ENCODE measurements at regions not wholly inside any gene's neighbourhood (a gene's known extent, or its start where the extent isn't known, plus 50 kb on each side); places are given as distances from the start of the nearest gene placed in this dataset.

DNA sequence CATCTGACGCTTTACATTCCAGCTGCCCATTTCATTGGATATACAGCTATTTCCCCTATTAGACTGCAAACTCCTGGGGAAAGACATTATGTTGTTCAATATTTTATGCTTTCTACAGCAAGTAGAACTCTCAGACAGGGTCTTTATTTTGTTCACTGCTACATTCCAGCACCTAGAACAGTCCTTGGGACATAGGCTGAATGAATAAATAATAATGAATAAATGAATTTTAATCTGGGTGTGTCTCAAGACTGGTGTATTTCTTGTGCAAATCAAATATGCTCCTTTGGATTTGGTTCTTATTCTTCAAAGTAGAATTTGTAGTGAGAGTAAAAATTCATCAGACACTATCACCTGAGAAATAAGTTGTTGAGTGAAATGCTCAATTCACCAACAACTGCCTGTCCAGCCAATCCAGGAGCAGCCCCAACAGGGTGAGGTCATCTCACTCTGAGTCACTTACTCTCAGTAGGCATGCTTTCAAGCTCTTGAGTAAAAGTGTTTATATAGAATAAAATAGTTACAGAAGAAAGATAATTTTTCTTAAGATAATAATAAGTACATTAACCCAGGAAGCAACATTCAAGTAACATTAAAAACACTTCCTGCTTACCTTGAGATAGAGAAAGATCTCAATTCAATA is 287.5 kb upstream of the NPVF start:
- DNase-seq (ENCODE audit: low read depth), result no peak

DNA sequence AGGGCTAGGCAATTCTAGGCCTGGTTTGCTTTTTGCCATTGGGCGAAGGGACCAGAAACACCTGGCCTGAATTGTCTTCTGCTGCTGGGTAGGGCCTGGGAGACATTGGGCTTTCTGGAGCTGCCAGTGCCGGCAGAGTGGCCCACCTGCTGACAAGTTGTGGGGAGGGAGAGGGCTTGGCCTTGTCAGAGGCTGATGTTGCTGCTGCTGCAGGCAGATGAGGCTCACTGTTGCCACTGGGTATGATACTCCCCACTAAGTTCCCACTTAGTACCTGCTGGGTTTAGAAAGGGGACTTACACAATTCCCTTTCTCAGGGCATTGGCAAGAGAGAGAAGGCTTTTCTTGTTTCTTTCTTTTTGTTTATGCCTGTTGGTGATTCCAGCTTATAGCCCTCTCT is 289.6 kb upstream of the NPVF start:
- no peak for DNase-seq (ENCODE audit: low read depth)

DNA sequence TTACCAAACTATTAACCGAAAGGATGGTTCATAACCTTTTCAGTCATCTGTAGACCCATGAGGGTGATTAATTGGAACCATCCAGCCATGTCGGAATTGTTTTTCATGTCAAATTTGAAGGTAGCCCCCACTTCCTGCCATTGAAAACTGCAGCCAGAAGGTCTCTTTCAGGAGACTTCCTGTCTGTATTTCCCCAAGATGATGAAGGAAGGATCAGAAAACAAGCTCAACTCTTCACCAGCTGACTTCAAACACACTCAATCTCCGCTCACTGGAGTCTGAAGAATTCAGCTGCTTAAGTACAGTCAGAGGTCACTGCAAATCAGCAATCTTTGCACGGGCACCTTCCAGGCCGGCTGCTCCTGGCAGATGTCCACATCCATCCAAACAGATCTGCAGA is 291.7 kb upstream of the NPVF start:
- DNase-seq (ENCODE audit: low read depth), result no peak

DNA sequence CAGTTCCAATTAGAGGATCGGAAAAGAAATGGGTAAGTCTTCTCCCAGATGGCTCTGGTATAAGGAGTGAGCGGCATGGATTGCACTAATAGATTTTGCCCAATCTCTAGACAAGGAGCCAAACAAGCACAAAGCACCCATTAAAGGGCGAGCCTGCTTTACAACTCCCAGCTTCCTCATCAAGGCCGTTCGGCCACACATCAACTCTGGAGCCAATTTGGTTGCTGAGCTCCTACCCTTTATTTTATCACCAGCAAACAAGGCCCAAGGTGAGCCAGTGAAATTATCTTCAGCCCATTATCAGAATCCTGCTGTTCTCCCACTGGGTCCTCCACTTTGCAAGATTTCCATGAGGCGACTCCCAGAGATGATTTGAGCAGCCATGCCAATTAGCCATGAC is 292.2 kb upstream of the NPVF start:
- no peak for DNase-seq (ENCODE audit: low read depth)

DNA sequence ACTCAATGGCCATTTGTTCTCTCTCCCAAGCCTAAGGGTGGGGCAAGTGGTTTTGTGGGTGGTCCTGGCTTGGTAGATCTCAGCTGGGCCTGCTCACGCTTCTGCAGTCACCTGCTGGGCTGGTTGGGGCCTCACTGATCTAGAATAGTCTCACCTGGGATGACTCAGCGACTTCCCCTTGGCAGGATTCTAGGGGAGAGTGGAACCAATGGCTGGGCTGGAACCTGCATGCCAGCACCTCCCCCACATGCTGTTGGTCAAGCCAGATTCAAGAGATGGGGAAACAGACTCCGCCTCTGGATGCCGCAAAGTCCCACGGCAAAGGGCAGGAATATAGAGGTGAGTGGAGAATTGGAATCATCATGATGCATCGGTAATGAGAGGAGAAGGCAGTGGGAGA is 292.9 kb upstream of the NPVF start:
- no peak for DNase-seq (ENCODE audit: low read depth)

DNA sequence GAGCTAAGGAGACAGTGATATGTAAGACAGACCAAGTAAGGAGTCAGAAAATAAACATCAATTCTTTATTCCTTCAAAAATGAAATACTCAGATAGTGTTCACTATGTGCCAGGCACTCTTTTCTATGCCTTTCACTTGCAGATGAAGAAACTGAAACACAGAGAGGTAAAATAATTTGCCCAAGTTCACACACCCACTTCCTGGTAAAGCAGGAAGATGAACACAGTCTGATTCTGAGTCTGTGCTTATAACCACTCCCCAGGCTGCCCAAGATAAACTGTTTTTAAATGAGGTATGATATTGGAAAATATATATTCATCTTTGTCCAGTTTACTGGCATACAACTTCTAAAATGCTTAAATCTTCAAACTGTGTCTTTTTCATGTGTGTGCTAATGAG is 294.4 kb upstream of the NPVF start:
- no peak for DNase-seq (ENCODE audit: low read depth)

DNA sequence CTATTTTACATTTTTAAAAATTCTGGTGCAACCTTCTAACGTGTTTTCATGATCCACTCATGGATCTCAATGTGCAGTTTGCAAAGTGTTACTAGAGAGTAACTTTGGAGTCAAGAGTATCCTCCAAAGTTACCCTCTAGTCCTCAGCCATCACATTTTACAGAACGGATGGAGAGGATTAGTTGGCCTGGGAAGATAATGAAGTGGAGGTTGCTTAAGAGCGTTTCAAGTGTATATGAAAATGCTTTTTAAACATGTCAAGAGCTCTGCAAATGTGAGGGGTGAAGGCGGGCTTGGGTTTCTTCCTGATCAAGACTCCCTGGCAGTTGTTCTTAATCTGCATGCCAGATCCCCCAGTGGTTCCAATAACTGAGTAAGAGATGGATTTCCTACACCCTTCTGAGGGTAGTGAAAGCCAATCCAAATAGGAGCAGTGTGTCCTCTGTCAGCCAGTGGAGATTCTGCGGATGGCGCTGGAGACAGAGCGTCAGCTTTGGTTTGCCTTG is 299.4 kb upstream of the NPVF start:
- no peak for DNase-seq (ENCODE audit: low read depth)

DNA sequence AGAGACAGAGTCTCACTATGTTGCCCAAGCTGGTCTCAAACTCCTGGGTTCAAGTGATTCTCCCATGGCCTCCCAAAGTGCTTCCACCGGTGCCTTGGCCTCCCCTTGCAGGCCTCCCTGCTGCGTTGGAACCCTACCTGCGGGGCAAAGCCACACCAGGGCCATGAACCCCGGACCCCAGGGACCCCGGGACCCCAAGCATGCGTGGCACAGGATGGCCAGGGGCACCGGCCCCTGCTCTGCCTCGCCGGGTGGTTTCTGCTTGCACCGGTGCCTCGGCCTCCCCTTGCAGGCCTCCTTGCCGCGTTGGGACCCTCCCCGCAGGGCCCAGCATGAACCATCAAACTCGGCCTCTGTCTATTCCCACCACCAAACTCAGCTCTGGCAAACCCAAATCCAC is 301.0 kb upstream of the NPVF start:
- DNase-seq (ENCODE audit: low read depth), result no peak

DNA sequence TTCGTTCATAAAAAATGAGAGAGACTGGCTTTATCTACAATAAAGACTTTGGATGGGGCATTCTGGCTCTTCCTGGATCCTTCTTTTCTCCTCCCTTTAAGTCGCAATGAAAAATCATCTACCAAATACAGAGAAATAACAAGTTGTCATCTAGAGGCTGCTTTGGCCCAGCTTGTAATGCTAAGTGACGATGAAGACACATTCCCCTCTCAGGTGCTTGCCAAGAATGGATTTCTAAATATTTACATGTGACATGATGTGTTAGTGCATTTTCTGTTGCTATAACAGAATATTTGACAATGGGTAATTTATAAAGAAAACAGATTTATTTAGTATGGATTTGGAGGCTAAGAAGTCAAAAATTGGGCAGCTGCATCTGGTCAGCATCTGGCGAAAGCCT is 308.6 kb upstream of the NPVF start:
- no peak for DNase-seq (ENCODE audit: low read depth)

DNA sequence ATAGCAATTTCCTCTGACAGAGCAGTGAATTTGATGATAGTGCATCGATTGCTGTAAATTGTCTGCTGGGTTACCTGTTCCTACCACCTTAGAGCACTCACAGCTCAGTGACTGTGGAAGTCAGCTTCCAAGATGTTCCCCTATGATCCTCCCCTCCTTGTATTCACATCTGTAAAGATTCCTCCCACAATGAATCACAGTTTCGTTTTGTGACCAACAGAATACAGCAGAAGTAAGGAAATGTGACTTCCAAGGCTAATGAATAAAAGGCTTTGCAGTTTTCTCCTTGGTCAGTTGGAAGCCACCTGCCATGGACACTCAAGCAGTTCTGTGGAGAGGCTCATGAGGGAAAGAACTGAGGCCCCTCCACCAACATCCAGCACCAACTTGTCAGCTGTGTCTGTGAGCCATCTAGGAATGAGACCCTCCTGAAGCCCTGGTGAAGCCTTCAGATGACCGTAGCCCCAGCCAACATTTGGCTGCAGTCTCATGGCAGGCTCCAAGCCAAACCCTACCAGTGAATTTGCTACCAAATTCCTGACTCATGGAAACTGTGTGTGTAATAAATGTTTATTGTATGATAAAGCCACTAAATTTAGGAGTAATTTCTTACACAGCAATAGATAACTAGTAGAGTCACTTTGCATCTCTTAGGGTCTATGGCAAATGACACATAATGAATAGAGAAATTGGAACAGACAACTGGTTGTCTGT is 309.5 kb upstream of the NPVF start:
- DNase-seq (ENCODE audit: low read depth), result no peak

DNA sequence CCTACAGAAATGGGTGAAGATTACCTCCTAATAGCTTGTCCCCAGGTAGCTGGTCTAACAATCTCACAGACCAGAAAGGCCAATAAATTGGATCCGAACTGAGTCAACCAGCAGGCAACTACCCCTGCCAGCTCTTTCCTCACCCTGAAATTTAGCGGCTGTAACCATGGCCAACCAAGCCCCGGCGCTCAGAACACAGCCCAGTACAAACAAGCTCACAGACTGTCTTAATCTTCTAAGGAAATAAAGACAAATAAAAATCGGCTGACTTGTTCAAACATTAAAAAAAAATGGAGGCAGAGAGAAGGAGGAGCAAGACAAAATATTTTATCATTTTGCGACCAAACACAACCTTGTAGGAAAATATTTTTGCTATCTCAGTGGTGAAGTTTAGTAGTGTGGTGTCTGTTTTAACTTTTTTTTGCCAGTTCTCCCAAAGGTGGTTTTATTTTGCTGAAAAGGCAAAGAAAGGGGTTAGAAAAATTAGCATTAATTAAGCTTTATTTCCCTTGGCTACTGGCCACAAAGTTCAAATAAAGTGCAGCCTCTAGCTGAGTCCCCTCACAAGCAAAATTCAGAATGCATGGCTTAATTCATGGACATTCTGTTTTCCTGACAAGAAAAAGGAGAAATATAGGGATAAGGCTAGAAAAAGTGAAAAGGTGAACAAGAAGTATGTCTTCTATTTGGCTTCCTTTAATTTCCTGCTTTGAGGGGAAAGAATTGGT is 313.0 kb upstream of the NPVF start:
- DNase-seq (ENCODE audit: low read depth), result no peak

DNA sequence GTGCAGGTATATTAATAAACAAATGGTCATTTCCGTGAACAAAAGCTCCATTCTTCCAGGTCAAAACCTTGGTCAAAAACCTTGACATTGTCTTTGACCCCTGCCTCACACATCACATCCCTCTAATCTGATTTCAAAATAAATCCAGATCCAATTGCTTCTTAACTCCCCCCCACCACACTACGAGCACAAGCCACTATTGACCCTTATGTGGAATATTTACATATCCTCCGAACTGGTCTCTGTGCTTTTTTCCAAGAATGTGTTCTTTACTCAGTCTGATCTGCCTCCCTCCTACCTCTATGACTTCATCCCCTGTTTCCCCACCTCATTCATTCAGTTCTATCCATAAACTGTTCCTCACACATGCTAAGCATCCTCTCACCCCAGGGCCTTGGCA is 313.6 kb upstream of the NPVF start:
- DNase-seq (ENCODE audit: low read depth), result no peak

DNA sequence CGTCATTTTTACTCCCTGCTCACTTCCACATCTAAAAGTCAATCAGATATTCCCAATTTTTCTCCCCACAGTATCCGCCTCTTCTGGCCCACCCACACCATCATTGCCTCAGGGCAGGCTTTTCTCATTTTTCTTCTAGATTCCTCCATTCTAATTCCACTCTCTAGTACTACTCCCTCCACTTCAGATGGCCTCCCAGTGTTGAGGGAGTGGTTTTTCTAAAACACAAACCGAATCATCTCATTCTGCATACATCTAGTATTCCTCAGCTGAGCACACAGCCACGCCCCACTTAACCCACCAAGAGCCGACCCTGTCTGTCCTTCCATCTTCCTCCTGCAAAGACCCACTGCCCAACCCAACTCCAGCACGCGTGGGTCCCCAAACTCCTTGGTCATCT is 314.9 kb upstream of the NPVF start:
- no peak for DNase-seq (ENCODE audit: low read depth)

DNA sequence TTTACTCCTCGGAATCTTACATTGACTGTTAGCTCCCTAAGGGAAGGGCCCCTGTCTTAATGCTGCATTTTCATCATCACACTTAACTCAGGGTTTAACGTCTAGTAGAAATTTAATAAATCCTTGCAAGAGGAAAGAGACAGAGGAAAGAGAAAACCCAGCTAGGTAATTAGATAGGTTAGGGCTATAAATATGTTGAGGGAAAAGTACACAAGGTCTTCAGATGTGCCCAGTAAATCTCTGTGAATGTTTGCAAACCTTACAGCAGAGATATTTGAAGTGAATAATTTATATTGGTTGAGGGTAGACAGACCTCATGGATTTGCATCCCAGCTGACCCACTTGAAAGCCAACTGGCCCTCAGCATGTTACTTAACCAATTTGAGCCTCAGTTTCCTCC is 315.5 kb upstream of the NPVF start:
- DNase-seq (ENCODE audit: low read depth), result no peak

DNA sequence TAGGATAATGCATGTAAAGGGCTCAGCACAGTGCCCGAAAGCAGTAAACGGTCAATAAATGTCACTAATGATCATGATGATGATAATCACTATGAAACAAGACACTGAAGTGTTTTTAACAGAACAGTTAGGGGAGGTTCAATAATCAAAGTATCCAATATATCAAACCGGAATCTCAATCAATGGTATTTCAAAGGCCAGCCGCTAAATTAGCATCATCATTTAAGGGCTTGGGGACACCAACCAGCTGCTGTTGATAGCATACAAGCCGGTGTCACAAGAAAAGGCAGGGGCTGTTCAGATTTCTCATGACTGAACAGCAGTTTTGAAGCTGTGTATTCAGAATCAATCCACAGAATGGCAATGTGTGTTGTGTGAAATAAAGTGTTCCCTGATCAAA is 316.0 kb upstream of the NPVF start:
- no peak for DNase-seq (ENCODE audit: low read depth)

DNA sequence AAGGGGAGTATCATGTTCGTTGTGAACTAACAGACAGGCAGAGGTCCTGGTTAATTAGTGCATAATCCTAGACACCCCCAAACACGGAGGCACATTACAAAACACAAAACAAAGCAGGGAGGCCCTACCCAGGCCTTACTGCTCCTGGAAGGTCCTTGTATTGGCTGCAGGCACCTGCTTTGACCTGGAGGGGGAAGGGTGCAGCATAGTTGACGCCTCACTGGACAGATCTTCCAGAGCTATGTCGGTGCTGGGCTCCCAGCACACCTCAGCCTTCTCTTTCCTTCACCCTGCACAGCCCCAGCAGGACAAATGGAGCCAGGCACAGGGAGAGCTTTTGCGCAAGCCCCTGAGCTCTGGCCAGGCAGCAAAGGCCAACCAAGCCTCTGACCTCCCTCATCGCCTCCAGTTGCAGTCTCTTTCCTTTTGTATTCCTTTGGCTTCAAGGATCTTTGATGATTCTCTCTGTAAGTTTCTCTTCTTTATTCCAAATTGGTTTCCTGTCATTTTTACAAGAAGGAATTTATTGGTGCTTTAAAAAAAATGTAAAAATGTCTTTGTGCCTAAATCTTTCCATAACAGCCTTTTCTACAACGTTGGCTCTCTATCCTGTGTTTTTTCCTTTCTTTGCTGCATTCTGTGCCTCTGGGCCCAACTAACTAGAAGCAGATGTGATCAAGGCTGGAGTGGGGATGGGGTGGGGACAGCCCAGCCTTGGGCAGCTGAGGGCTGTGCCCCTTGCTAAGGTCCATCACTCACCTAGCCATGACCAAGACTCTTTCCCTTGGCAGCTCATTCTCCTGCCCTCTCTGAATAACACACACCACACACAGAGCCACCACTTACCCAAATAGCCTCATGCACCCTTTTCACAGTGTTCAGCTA is 317.1 kb upstream of the NPVF start:
- no peak for DNase-seq (ENCODE audit: low read depth)

DNA sequence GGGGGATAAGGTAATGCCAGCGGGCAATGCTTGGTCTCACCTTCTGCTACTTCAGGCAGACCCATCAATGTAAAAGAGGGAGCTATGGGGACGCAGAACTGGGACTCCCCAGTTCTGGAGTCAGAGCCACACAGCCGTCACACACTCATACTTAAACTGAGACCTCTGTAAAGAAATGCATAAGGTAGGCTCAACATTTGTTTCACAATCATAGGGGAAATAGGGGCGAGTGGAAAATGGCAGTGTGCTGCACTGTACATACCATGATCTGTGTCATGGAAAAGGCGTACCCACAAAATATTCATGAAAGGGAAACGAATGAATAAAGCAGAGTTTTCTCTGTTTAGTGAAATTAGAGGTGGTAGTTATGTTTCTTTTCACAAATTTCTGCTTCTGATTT is 318.0 kb upstream of the NPVF start:
- no peak for DNase-seq (ENCODE audit: low read depth)

DNA sequence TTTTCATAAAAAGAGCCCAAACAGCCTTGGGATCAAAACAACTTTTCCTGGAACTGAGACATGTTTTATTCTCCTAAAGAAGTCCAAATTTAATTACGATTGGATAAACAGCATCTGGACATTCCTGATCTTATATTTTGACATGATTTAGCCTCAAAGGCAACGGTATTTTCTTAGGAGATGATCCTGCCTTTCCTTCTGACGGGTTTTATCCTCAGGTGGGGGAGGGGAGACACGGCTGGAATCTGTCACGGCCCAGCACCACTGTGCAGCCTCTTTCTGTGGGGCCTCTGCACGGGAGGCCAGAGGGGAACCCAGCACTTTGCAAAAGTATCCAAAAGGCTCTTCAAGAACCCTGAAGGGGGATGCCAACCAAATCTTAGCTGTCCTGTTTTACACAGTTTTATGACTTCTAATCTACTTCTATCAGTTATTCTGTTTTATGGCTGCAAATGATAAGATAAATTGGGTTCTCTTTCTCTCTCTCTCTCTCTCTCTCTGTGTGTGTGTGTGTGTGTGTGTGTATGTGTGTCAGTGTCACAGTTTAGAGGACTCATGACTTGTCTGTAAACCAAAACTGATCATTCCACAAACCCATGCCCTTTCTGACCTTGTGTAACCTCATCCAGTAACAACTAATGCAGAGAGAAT is 321.1 kb upstream of the NPVF start:
- DNase-seq (ENCODE audit: low read depth), result no peak

DNA sequence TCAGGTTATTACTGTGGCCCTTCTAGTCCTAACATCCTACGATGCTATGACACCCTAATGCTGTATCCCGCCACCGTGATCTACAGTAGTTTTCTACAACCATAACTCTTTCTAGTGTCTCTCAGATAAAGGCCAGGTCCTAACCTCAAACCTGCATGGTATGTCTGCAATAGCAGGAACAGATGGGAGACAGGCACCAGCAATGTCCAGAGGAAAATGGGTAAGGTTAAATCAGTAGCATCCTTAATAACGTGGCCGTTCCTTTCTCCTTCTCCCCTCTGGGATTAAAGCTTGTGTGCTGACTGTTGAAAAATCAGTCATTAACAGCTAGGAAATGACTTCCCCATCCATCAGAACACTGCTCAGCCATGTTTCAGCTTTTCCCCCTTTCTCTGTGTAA is 321.9 kb upstream of the NPVF start:
- no peak for DNase-seq (ENCODE audit: low read depth)

DNA sequence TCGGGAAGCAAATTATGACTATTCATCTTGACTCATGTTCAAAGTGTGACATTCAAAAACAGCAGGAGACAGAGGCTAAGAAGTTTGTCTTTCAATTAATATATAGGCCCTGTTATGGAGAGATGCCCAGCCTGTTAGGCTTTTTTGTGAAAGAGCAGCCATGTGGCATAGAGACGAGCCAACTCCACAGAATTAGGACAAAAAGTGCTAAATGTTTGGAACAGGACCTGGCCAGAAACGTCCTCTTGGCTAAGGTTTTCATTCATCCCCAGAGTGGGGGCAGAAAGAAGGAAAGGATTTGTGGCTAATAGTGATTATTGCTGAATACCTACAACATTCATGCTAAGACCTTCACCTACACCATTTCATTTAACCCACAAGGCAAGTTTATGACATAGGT is 324.7 kb upstream of the NPVF start:
- DNase-seq (ENCODE audit: low read depth), result no peak

DNA sequence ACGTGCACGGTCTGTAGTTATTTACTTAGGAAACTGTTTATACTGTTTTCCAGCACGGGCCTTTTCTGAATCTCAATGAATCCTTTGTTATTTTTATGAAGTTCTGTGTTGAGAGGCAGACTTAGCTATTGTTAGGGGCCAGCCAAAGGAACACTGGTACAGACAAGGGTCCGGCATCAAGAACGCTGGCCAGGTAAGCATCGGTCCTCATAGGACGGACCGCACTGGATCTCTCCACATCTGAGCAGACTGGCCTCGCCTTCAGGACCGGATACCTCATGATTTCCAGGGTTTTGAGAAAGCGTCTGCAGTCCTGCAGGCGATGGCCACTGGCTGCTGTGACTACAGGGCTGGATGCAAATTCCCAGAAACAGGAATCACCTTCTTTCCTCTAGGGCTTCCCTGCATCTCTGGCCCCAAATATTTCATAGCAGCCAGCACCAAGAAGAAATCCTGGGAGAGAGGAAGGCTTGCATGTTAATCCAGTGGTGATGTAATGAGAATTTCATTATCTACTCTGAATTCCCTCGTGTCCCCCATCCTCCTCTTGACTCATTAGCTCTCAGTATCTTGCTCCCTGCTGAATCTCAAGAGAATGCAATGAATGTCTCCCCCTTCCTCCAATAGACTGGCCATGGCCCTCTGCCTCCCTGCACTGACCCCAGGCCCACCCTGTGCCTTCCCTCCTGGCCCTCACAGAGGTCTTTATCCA is 325.4 kb upstream of the NPVF start:
- DNase-seq (ENCODE audit: low read depth), result no peak

Data from stimulated activated CD8-positive, alpha-beta memory T cell treated with anti-CD3 and anti-CD28 coated beads, Interleukin-12 subunit alpha, Interleukin-12 subunit beta, amount 100 ng/mL, for 4 hours (primary cell).